Stomach (tissue), 4 donors: ENCODE measurements at regions not wholly inside any gene's neighbourhood (a gene's known extent, or its start where the extent isn't known, plus 50 kb on each side); places are given as distances from the start of the nearest gene placed in this dataset.

Source experiments
- POLR2A ChIP-seq, 4 donors: fragments of 450-650 bp; IDR thresholded peaks; one replicate each; pipeline ENCODE4 v1.6.1; 2016; ENCODE audit warnings: antibody characterized with exemption in 4 of 4, control low read depth in 2 of 4, mild to moderate bottlenecking in 1 of 4, moderate library complexity in 1 of 4
- TF ChIP-seq, protein P1 (sequence below), 7 experiments: fragments of 450-650 bp in 4 of 7; fragments of 200-600 bp in 3 of 7; sonication (generic) in 3 of 7; IDR thresholded peaks; one replicate each; pipeline ENCODE4 v1.5.1; 2016 to 2019; ENCODE audit warnings: antibody characterized with exemption in 7 of 7, control low read depth in 2 of 7, mild to moderate bottlenecking in 1 of 7

DNA sequence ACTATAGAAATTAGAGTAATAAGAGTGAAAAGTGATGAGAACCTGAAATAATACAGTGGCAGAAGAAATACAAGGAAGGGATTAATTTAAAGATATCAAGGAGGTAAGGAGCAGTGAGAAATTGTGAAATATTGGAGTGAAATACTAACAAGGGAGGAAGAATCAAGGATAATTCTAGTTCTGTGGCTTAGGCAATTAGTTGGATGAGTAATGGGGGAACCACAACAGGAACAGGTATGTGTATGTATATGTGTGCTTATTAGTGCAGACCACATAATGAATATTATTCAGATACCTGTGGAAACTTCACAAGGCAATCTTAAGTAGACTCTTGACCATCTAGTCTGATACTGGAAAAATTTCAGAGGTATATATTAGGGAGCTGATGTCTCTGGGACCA, 143.3 kb downstream of the TINAG start:
- TF ChIP-seq, protein P1, sequence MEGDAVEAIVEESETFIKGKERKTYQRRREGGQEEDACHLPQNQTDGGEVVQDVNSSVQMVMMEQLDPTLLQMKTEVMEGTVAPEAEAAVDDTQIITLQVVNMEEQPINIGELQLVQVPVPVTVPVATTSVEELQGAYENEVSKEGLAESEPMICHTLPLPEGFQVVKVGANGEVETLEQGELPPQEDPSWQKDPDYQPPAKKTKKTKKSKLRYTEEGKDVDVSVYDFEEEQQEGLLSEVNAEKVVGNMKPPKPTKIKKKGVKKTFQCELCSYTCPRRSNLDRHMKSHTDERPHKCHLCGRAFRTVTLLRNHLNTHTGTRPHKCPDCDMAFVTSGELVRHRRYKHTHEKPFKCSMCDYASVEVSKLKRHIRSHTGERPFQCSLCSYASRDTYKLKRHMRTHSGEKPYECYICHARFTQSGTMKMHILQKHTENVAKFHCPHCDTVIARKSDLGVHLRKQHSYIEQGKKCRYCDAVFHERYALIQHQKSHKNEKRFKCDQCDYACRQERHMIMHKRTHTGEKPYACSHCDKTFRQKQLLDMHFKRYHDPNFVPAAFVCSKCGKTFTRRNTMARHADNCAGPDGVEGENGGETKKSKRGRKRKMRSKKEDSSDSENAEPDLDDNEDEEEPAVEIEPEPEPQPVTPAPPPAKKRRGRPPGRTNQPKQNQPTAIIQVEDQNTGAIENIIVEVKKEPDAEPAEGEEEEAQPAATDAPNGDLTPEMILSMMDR (IDR thresholded peaks at IDR 0.05), result no peak
- no peak for TF ChIP-seq POLR2A (IDR thresholded peaks at IDR 0.05)
